Aorta (tissue), 5 donors: ENCODE measurements at regions not wholly inside any gene's neighbourhood (a gene's known extent, or its start where the extent isn't known, plus 50 kb on each side); places are given as distances from the start of the nearest gene placed in this dataset.

Experiments used
- ATAC-seq: fragments of 200-7000 bp; cut with Tn5 transposase; one replicate; pipeline ENCODE4 v1.9.1; 2022; ENCODE audit warnings: moderate library complexity; ENCODE audit not compliant: low FRiP score
- DNase-seq, 2 donors: peaks; one replicate each; pipeline ENCODE4 v3.0.0-alpha.2; 2020
- H3K27ac ChIP-seq, 2 donors: one replicate each; pipeline ENCODE4 v1.5.1; 2013; ENCODE audit warnings: low read length in 2 of 2, mild to moderate bottlenecking in 2 of 2, moderate library complexity in 2 of 2, control low read depth in 1 of 2, inconsistent platforms in 1 of 2, low read depth in 1 of 2
- H3K27me3 ChIP-seq, 2 donors: one replicate each; pipeline ENCODE4 v1.6.1; 2013; ENCODE audit warnings: control low read depth in 1 of 2, low read length in 1 of 2, mild to moderate bottlenecking in 1 of 2, moderate library complexity in 1 of 2; ENCODE audit not compliant: insufficient read depth in 2 of 2, control insufficient read depth in 1 of 2
- H3K36me3 ChIP-seq, 2 donors: one replicate each; pipeline ENCODE4 v1.6.1; 2013; ENCODE audit warnings: control low read depth in 1 of 2, low read length in 1 of 2, mild to moderate bottlenecking in 1 of 2; ENCODE audit not compliant: insufficient read depth in 2 of 2, control insufficient read depth in 1 of 2
- H3K4me1 ChIP-seq, 2 donors: one replicate each; pipeline ENCODE4 v1.6.1; 2013; ENCODE audit warnings: low read length in 2 of 2, control low read depth in 1 of 2, mild to moderate bottlenecking in 1 of 2, moderate library complexity in 1 of 2; ENCODE audit not compliant: insufficient read depth in 2 of 2, control insufficient read depth in 1 of 2
- H3K4me3 ChIP-seq, 2 donors: one replicate each; pipeline ENCODE4 v1.5.1; 2013; ENCODE audit warnings: low read length in 2 of 2, control low read depth in 1 of 2, mild to moderate bottlenecking in 1 of 2
- H3K9me3 ChIP-seq: one replicate; pipeline ENCODE4 v1.6.1; 2013; ENCODE audit warnings: mild to moderate bottlenecking, low read length; ENCODE audit not compliant: control insufficient read depth
- WGBS, 2 donors: extraction: QIAGEN DNeasy Blood & Tissue Kit; methylation state at CpG; one replicate each; pipeline ENCODE4 v1.1.7; 2013; 5-methylcytosine and 5-hydroxymethylcytosine counted together
- intact Hi-C, 2 donors: fragments of 100-400 bp; cut with DNase I; formaldehyde crosslinking; loops; one replicate each; pipeline versions ENCODE4 v1.14.2 to v1.15.0; 2022
- donor health status: healthy with polysubstance abuse.
- donor health status: Bipolar disorder and iron deficiency.
- donor health status: DM: no; HTN: no; CAD: no.
- donor health status: DM: no; HTN: no; CAD: no.
- donor health status: DM: yes; HTN: yes; CAD: no.

GRCh38 chr1:221635305-221635704 lies 106.6 kb downstream of the DUSP10 start:
- no peaks in the 10 kb centered on the region for H3K27me3 ChIP-seq
- intact Hi-C loops: no loop called here
- no peaks in the 10 kb centered on the region for H3K9me3 ChIP-seq
- no peak overlapping the region for H3K4me3 ChIP-seq
- no peak overlapping the region for H3K27ac ChIP-seq
- H3K36me3 ChIP-seq: no peaks in the 10 kb centered on the region
- WGBS, 2 donors: 94 to 97% methylated on average over 2 of the region's 2 CpGs
- no peaks in the 10 kb centered on the region for H3K4me1 ChIP-seq
- no peak for DNase-seq
- ATAC-seq: no peak

DNA sequence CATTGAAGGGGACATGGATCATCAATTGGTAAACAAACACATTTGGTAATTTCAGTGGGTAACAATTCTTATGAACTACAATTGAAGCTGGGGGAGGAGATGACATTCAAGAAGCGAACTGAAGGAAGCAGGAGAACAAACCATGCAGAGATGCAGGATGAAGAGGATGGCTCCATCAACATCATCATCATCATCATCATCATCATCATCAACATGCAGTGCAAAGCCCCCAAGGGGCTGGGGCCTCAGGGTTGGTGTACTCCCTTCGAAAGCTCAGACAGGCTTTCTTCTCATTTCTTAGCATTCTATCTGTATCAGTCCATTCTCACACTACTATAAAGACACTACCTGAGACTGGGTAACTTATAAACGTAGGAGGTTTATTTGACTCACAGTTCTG lies 105.8 kb downstream of the DUSP10 start:
- intact Hi-C loops: no loop called here

DNA sequence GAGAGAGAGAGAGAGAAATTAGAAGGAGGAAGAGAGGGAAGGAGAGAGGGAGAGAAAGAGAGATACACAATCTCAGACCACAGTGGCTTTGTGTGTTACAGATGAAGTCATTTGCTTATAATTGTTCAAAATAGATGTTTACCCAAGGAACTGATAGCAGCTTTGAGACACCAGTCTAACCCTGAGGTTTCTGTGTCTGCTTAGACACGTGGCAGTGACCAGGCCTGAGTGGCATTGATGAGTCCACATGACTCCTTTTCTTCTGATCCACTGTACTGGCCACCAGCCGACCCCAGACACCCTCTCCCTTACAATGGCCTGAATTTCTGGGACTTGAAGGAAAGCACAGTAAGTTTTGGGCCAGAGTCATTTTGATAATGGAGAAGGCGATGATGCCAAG lies 104.9 kb downstream of the DUSP10 start:
- Histone ChIP-seq H3K27ac (no peak overlapping the region), H3K9me3 (no peaks in the 10 kb centered on the region), H3K4me3 (no peak overlapping the region), H3K27me3 (no peaks in the 10 kb centered on the region), H3K4me1 (no peaks in the 10 kb centered on the region), H3K36me3 (no peaks in the 10 kb centered on the region)
- intact Hi-C loops: no loop called here
- 74 to 82% methylated on average over 3 of the region's 3 CpGs for WGBS, 2 donors
- peak; percentile 10 for ATAC-seq
- DNase-seq: no peak

More for the DNA sequence above, 105.8 kb downstream of the DUSP10 start:
- WGBS, 2 donors: 63 to 78% methylated on average over 3 of the region's 3 CpGs
- Histone ChIP-seq H3K4me3 (no peak overlapping the region), H3K36me3 (no peaks in the 10 kb centered on the region), H3K27ac (no peak overlapping the region), H3K4me1 (no peaks in the 10 kb centered on the region), H3K9me3 (no peaks in the 10 kb centered on the region), H3K27me3 (no peaks in the 10 kb centered on the region)
- DNase-seq: no peak
- no peak for ATAC-seq

GRCh38 chr1:221637641-221638041 lies 104.2 kb downstream of the DUSP10 start:
- Histone ChIP-seq H3K4me3 (no peak overlapping the region), H3K9me3 (no peaks in the 10 kb centered on the region), H3K27me3 (no peaks in the 10 kb centered on the region), H3K27ac (no peak overlapping the region), H3K4me1 (no peaks in the 10 kb centered on the region), H3K36me3 (no peaks in the 10 kb centered on the region)
- ATAC-seq (peak; percentile 38), DNase-seq (no peak)
- WGBS, 2 donors: 19 to 27% methylated on average over 2 of the region's 2 CpGs
- intact Hi-C loops: no loop called here

DNA sequence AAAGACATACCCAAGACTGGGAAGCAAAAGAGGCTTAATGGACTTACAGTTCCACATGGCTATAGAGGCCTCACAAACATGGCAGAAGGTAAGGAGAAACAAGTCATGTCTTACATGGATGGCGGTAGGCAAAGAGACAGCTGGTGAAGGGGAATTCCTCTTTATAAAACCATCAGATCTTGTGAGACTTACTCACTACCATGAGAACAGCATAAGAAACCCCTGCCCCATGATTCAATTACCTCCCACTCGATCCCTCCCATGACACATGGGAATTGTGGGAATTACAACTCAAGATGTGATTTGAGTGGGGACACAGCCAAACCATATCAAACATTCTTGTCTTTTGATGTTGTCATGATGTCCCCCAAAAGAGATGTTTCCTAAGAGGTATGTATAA lies 103.3 kb downstream of the DUSP10 start:
- no peak for ATAC-seq
- 94 to 96% methylated on average over 2 of the region's 2 CpGs for WGBS, 2 donors
- intact Hi-C loops: no loop called here

GRCh38 chr1:221641811-221642210 lies 100.1 kb downstream of the DUSP10 start:
- Histone ChIP-seq H3K4me1 (no peaks in the 10 kb centered on the region), H3K27ac (no peak overlapping the region), H3K27me3 (peaks cover 0 to 1% of the 10 kb centered on the region in 2 donors), H3K4me3 (no peak overlapping the region), H3K9me3 (no peaks in the 10 kb centered on the region), H3K36me3 (no peaks in the 10 kb centered on the region)
- no peak for ATAC-seq
- WGBS, 2 donors: 84 to 94% methylated on average over 3 of the region's 3 CpGs
- no peak for DNase-seq
- intact Hi-C loops: no loop called here

More for the DNA sequence above, 103.3 kb downstream of the DUSP10 start:
- no peak overlapping the region for H3K4me3 ChIP-seq
- no peak for DNase-seq
- H3K4me1 ChIP-seq: no peaks in the 10 kb centered on the region
- H3K36me3 ChIP-seq: no peaks in the 10 kb centered on the region
- H3K27me3 ChIP-seq: no peaks in the 10 kb centered on the region
- no peaks in the 10 kb centered on the region for H3K9me3 ChIP-seq
- H3K27ac ChIP-seq: no peak overlapping the region

GRCh38 chr1:221643404-221644144 lies 98.3 kb downstream of the DUSP10 start:
- H3K4me3 ChIP-seq: no peak overlapping the region
- H3K36me3 ChIP-seq: no peaks in the 10 kb centered on the region
- H3K27me3 ChIP-seq: peaks cover 0 to 1% of the 10 kb centered on the region in 2 donors
- DNase-seq: no peak
- H3K27ac ChIP-seq: no peak overlapping the region
- 49 to 53% methylated on average over 1 of the region's 1 CpG for WGBS, 2 donors
- no peaks in the 10 kb centered on the region for H3K9me3 ChIP-seq
- no peak for ATAC-seq
- intact Hi-C loops: no loop called here
- H3K4me1 ChIP-seq: no peaks in the 10 kb centered on the region

DNA sequence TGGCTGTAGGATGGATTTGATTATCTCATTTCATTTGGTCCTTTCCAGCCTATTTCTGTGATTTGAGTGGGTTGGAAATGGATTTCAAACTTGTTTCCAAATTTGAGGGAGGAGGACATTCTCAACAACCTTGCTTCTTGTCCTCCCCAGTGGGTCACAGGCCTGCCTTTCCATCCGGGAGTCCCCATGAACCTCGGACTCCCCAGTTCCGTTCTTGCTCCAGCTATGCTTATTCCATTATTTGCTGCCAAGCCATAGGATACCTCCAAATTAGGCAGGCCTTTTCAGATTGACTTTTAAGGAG lies 97.8 kb downstream of the DUSP10 start:
- H3K27me3 ChIP-seq: peaks cover 0 to 1% of the 10 kb centered on the region in 2 donors
- ATAC-seq (no peak), DNase-seq (no peak)
- no peak overlapping the region for H3K27ac ChIP-seq
- no peaks in the 10 kb centered on the region for H3K9me3 ChIP-seq
- intact Hi-C loops: no loop called here
- no peaks in the 10 kb centered on the region for H3K36me3 ChIP-seq
- WGBS, 2 donors: 39 to 43% methylated on average over 3 of the region's 3 CpGs
- H3K4me1 ChIP-seq: no peaks in the 10 kb centered on the region
- no peak overlapping the region for H3K4me3 ChIP-seq

GRCh38 chr1:221644663-221645258 lies 97.1 kb downstream of the DUSP10 start:
- intact Hi-C loops: no loop called here
- ATAC-seq: no peak
- no peaks in the 10 kb centered on the region for H3K36me3 ChIP-seq
- no peak overlapping the region for H3K4me3 ChIP-seq
- no peaks in the 10 kb centered on the region for H3K9me3 ChIP-seq
- no peak overlapping the region for H3K27ac ChIP-seq
- 57 to 74% methylated on average over 2 of the region's 2 CpGs for WGBS, 2 donors
- peaks cover 0 to 1% of the 10 kb centered on the region in 2 donors for H3K27me3 ChIP-seq
- H3K4me1 ChIP-seq: no peaks in the 10 kb centered on the region
- no peak for DNase-seq
